Keratinocyte (primary cell): ENCODE measurements at regions not wholly inside any gene's neighbourhood (a gene's known extent, or its start where the extent isn't known, plus 50 kb on each side); places are given as distances from the start of the nearest gene placed in this dataset.
"Not testable (repeated sequence)": the region's sequence is repeated elsewhere in the genome, so short reads cannot be mapped to it uniquely, and the experiment has no call there.

Experiments
- DNase-seq: peaks from one replicate; pipeline ENCODE4 v3.0.0-alpha.2; 2011; ENCODE audit warnings: low read depth, missing footprints, low spot score
- FAIRE-seq: peaks from 2 replicates; lab custom pipeline; 2011; peaks lifted over from hg19 to GRCh38; lab: Jason Lieb, UNC
- H2AFZ ChIP-seq: 2 replicates; pipeline ENCODE4 v1.6.0; 2012; ENCODE audit warnings: low read length, control low read depth, inconsistent platforms; ENCODE audit not compliant: control insufficient read depth
- H3K27ac ChIP-seq: 2 replicates; pipeline ENCODE4 v1.5.1; 2011; ENCODE audit warnings: low read length; ENCODE audit not compliant: control insufficient read depth, insufficient read depth
- H3K27me3 ChIP-seq: 3 replicates; pipeline ENCODE4 v1.6.0; 2011; ENCODE audit warnings: low read length; ENCODE audit not compliant: control insufficient read depth, insufficient read depth; ENCODE audit errors: extremely low read depth
- H3K36me3 ChIP-seq, 2 experiments: 2 replicates in 1 of 2; 3 replicates in 1 of 2; pipeline ENCODE4 v1.5.1; 2011; ENCODE audit warnings: low read length in 2 of 2, mild to moderate bottlenecking in 1 of 2; ENCODE audit not compliant: control insufficient read depth in 2 of 2, insufficient read depth in 2 of 2; ENCODE audit errors: extremely low read depth in 1 of 2
- H3K4me1 ChIP-seq: 3 replicates; pipeline ENCODE4 v1.5.1; 2011; ENCODE audit warnings: low read length; ENCODE audit not compliant: control insufficient read depth, insufficient read depth; ENCODE audit errors: extremely low read depth
- H3K4me2 ChIP-seq: 3 replicates; pipeline ENCODE4 v1.6.0; 2011; ENCODE audit warnings: low read depth, low read length; ENCODE audit not compliant: control insufficient read depth, insufficient read depth; ENCODE audit errors: extremely low read depth
- H3K4me3 ChIP-seq, 3 experiments: fragments of 200-600 bp in 1 of 3; sonication (generic) in 1 of 3; 2 replicates in 2 of 3; 3 replicates in 1 of 3; pipeline ENCODE4 v1.5.1; 2011 to 2016; ENCODE audit warnings: low read length in 3 of 3, mild to moderate bottlenecking in 3 of 3, control low read depth in 2 of 3, inconsistent platforms in 1 of 3, low read depth in 1 of 3, mixed read lengths in 1 of 3, mixed run types in 1 of 3, moderate library complexity in 1 of 3; ENCODE audit not compliant: control insufficient read depth in 2 of 3, insufficient read depth in 2 of 3; ENCODE audit errors: extremely low read depth in 1 of 3
- H3K79me2 ChIP-seq: 2 replicates; pipeline ENCODE4 v1.6.0; 2012; ENCODE audit warnings: low read length; ENCODE audit not compliant: control insufficient read depth, insufficient read depth
- H3K9ac ChIP-seq: 3 replicates; pipeline ENCODE4 v1.6.0; 2011; ENCODE audit warnings: low read length; ENCODE audit not compliant: control insufficient read depth, insufficient read depth; ENCODE audit errors: extremely low read depth
- H3K9me1 ChIP-seq: 3 replicates; pipeline ENCODE4 v1.6.0; 2011; ENCODE audit warnings: low read length; ENCODE audit not compliant: control insufficient read depth, insufficient read depth; ENCODE audit errors: extremely low read depth
- H3K9me3 ChIP-seq: 2 replicates; pipeline ENCODE4 v1.5.1; 2012; ENCODE audit warnings: low read depth, low read length; ENCODE audit not compliant: control insufficient read depth
- H4K20me1 ChIP-seq: 3 replicates; pipeline ENCODE4 v1.6.0; 2011; ENCODE audit warnings: low read length; ENCODE audit not compliant: control insufficient read depth, insufficient read depth; ENCODE audit errors: extremely low read depth
- EZH2 ChIP-seq: IDR thresholded peaks from one replicate; pipeline ENCODE4 v1.6.1; 2012; ENCODE audit warnings: inconsistent platforms, mild to moderate bottlenecking, low read length, moderate library complexity
- dilution Hi-C: fragments of 300-500 bp; cut with MboI; formaldehyde crosslinking; loops from one replicate; pipeline ENCODE4 v1.7.0; 2020; ENCODE audit warnings: low sequenced_read_pairs; ENCODE audit not compliant: extremely low pct_ligation_motif_present
- TF ChIP-seq, protein P1 (sequence below), 3 experiments: IDR thresholded peaks in 1 of 3; conservative IDR thresholded peaks in 1 of 3; optimal IDR thresholded peaks in 1 of 3; 2 replicates in 2 of 3; 3 replicates in 1 of 3; pipeline versions ENCODE3 to v1.5.1; 2011; ENCODE audit warnings: low read length in 3 of 3, mild to moderate bottlenecking in 3 of 3, moderate library complexity in 2 of 3, control low read depth in 1 of 3, inconsistent platforms in 1 of 3; ENCODE audit not compliant: insufficient read depth in 2 of 3; ENCODE audit errors: extremely low read depth in 1 of 3

DNA sequence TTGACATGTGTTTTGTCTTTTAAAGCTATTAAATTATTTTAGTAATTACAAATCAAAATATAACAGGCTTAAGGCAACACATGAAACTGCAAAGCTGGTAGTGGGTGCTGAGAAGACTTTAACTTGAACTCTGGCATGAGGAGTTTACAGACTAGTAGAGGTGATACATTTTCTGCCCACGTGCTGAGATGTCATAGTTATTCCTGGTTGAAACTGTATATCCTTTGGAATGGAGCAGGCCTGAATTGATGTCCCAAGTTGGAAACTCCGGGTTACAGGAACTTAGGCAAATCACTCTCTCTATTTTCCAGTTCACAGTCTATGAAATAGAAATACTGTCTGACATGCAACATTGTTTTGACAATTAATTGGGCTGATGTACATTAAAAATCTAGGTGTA lies 177.1 kb upstream of the NOL4 start:
- no peaks in the 10 kb centered on the region for H3K27me3 ChIP-seq
- no peaks in the 10 kb centered on the region for H3K4me1 ChIP-seq
- H4K20me1 ChIP-seq = no peaks in the 10 kb centered on the region
- no peak overlapping the region for H3K4me3 ChIP-seq
- DNase-seq (no peak), FAIRE-seq (no peak)
- no peak for TF ChIP-seq EZH2
- H3K4me2 ChIP-seq = no peak overlapping the region
- H3K79me2 ChIP-seq = no peaks in the 10 kb centered on the region
- no peak overlapping the region for H2AFZ ChIP-seq
- H3K27ac ChIP-seq = no peak overlapping the region
- H3K9me1 ChIP-seq = no peaks in the 10 kb centered on the region
- no peak overlapping the region for H3K9ac ChIP-seq
- no peaks in the 10 kb centered on the region for H3K36me3 ChIP-seq
- H3K9me3 ChIP-seq = no peaks in the 10 kb centered on the region
- dilution Hi-C loops = no loop called here

GRCh38 chr18:34407471-34407870 lies 182.8 kb upstream of the NOL4 start:
- dilution Hi-C loops, H3K79me2 ChIP-seq, H4K20me1 ChIP-seq, H3K36me3 ChIP-seq, H3K9me3 ChIP-seq, H3K9me1 ChIP-seq, H3K27me3 ChIP-seq, H3K4me1 ChIP-seq, H3K4me2 ChIP-seq, DNase-seq, H3K27ac ChIP-seq, H3K9ac ChIP-seq, H3K4me3 ChIP-seq, FAIRE-seq, H2AFZ ChIP-seq: not testable (repeated sequence)

DNA sequence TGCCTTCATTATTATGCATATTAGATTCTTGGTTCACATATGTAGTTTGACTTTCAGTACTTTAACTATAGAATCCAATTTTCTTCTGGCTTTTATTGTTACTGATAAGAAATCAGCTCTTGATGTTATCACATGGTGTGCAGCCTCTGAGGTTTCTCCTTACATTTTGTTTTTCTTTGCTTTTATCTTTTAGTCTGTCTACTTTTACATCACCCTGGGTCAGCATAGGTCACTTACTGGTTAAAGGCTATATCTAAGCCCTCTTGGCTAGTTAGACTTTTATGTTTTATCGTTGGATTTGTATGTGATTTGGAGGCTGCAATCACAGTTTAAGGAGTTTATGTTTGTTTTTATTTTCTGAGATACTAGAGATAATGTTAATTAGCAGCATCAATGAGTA lies 187.2 kb upstream of the NOL4 start:
- Histone ChIP-seq H3K9me1 (no peaks in the 10 kb centered on the region), H2AFZ (no peak overlapping the region), H3K4me1 (no peaks in the 10 kb centered on the region), H3K79me2 (no peaks in the 10 kb centered on the region), H3K9ac (no peak overlapping the region), H3K4me3 (no peak overlapping the region), H3K4me2 (no peak overlapping the region), H3K36me3 (no peaks in the 10 kb centered on the region), H4K20me1 (no peaks in the 10 kb centered on the region), H3K27me3 (no peaks in the 10 kb centered on the region), H3K27ac (no peak overlapping the region), H3K9me3 (no peaks in the 10 kb centered on the region)
- dilution Hi-C loops = no loop called here
- TF ChIP-seq, protein P1, sequence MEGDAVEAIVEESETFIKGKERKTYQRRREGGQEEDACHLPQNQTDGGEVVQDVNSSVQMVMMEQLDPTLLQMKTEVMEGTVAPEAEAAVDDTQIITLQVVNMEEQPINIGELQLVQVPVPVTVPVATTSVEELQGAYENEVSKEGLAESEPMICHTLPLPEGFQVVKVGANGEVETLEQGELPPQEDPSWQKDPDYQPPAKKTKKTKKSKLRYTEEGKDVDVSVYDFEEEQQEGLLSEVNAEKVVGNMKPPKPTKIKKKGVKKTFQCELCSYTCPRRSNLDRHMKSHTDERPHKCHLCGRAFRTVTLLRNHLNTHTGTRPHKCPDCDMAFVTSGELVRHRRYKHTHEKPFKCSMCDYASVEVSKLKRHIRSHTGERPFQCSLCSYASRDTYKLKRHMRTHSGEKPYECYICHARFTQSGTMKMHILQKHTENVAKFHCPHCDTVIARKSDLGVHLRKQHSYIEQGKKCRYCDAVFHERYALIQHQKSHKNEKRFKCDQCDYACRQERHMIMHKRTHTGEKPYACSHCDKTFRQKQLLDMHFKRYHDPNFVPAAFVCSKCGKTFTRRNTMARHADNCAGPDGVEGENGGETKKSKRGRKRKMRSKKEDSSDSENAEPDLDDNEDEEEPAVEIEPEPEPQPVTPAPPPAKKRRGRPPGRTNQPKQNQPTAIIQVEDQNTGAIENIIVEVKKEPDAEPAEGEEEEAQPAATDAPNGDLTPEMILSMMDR (optimal IDR thresholded peaks at IDR 0.05 in 1 of 3, IDR thresholded peaks at IDR 0.05 in 1 of 3, conservative IDR thresholded peaks at IDR 0.05 in 1 of 3; ENCODE audit: extremely low read depth in 1 of 3, insufficient read depth in 2 of 3, low read length in 3 of 3) = no peak
- no peak for TF ChIP-seq EZH2
- no peak for FAIRE-seq
- DNase-seq = no peak
